H1 (cell line): ENCODE measurements at regions not wholly inside any gene's neighbourhood (a gene's known extent, or its start where the extent isn't known, plus 50 kb on each side); places are given as distances from the start of the nearest gene placed in this dataset.

Experiments
- CHD2 ChIP-seq: IDR thresholded peaks from 2 replicates; pipeline ENCODE4 v1.6.1; 2012; ENCODE audit warnings: low read length, improper control_type of control experiment
- CHD7 ChIP-seq: fragments of 300-600 bp; sonication (generic); IDR thresholded peaks from 2 replicates; pipeline ENCODE4 v1.7.1; 2012; ENCODE audit warnings: low read length, moderate library complexity, mild to moderate bottlenecking, inconsistent platforms; ENCODE audit not compliant: insufficient replicate concordance
- NRF1 ChIP-seq: IDR thresholded peaks from 2 replicates; pipeline ENCODE4 v1.6.1; 2011; ENCODE audit warnings: mild to moderate bottlenecking, low read depth, low read length, improper control_type of control experiment
- TCF12 ChIP-seq: IDR thresholded peaks from 2 replicates; pipeline ENCODE4 v1.6.1; 2011; ENCODE audit warnings: low read depth, mild to moderate bottlenecking, low read length

- TF ChIP-seq CHD7 (no peak), NRF1 (no peak), TCF12 (no peak), CHD2 (no peak)
Observed at GRCh38 chr2:42922293-42922692, 129.9 kb upstream of the HAAO start (continued).
